T-helper 1 cell (primary cell): ENCODE measurements at regions not wholly inside any gene's neighbourhood (a gene's known extent, or its start where the extent isn't known, plus 50 kb on each side); places are given as distances from the start of the nearest gene placed in this dataset.

Source experiments
- DNase-seq, 5 donors: peaks; one replicate each; pipeline ENCODE4 v3.0.0-alpha.2; 2012 to 2020

DNA sequence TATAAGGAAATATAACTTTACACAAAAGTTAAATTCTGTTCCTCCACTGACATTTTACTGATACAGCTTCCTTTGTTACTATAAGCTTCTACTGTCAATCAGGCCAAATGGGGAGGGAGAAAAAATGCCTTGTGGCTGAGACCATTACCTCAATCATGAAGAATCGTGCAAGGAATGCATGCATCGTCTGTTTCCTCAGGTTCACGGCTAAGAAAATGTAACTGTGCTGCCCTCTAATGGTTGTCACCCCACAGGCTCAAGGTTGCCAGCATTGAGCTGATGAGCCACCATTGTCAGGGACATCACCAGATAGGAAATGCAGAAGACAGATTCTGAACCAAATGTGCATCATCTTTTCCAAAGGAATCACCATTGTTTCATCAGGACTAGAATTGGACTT is 426.9 kb downstream of the CDH2 start:
- no peak for DNase-seq

DNA sequence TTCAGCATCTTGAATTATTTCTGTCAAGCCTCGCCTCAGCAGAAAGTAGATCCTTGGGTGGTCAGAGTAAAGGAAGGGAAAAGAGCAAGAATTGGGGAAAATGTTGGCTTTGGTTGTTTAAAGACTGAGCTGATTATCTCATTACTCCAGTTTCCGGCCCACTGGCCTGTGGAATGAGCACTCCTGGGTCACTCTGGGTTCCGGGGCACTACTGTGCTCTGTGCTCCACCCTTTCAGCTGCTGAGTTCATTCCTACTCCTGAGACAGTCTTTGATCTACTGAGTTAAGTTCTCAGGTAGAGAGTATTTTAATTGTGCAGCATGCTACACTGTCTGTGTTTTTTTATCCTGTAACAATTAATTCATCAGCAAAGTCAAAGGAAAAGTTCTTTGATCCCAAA is 427.7 kb downstream of the CDH2 start:
- DNase-seq = no peak

DNA sequence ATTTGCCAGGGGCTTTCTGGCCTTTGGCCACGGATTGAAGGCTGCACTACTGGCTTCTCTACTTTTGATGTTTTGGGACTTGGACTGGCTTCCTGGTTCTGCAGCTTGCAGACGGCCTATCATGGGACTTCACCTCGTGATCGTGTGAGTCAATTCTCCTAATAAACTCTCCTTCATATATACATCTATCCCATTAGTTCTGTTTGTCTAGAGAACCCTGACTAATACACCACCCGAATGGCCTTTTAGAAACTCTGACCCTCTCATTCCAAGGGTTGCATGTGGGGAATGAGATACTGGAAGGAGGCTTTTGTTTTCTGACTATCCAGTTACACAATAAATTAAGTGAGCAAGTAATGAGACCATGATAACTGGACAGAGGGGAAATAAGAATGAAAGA is 430.7 kb downstream of the CDH2 start:
- DNase-seq = no peak

DNA sequence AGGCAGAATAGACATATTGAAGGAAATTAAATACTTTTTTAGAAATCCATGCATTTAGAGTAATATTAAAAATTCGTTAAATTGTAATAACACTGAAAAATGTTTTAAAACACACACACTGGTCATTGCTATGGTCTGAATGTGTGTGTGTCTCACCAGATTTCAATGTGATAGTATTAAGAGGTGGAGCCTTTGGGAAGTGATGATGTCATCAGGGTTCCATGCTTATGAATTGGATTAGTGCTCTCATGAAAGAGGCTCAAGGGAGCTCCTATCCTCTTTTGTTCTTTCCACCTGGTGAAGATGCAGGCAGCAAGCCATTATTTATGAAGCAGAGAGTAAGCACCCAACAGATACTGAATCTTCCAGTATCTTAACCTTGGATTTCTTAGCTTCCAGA is 441.8 kb downstream of the CDH2 start:
- no peak for DNase-seq

DNA sequence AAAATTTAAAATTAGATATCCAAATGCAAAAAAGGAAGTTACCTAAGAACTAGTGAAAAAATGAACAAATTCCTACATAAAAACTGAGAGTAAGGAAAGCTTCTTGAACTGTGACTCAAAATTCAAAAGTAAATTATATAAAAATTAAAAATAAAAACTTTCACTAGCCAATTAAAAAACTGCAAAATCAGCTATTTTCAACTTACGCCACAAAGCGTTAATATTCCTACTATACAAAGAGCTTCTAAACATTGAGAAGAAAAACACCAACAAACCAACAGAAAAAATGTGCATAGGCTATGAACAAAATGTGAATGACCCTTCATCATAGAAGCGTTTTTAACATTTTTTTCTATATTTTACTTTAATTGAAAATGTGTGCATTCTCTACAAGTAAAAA is 445.7 kb downstream of the CDH2 start:
- DNase-seq = no peak

DNA sequence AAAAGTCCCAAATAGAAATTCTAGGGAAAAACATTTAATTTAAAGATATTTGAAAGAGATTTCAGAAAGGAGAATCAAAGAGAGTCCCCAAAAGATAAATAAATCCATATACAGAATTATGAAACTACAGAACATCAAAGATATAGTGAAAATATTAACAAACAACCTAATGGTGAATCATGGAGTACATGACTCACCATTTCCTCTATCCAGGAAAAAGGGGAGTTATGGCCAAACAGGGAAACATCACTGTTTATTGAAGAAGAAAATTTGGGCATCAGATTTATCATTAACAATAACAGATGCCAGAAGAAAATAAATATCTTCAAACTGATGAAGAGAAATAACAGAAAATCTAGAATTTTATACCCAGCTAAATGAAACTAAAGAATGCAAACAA is 448.3 kb downstream of the CDH2 start:
- no peak for DNase-seq

DNA sequence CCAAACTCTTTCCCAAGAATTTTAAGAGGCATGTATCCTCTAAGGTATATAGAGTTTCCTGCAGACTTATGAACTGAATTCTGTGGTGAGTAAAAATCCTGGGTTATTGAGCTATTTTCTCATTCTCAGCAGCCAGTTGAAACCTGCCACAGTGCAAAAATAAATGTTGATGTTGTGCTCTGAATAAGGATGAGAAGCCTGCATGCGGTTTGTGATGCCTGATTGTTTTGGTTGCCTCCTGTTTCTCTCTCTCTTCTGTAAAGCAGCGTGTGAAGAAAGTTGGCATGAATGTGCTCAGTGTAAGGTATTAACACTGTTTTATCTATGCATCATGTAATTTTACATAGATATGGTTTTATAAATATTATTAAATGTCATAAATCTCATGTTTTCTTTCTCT is 452.6 kb downstream of the CDH2 start:
- no peak for DNase-seq

DNA sequence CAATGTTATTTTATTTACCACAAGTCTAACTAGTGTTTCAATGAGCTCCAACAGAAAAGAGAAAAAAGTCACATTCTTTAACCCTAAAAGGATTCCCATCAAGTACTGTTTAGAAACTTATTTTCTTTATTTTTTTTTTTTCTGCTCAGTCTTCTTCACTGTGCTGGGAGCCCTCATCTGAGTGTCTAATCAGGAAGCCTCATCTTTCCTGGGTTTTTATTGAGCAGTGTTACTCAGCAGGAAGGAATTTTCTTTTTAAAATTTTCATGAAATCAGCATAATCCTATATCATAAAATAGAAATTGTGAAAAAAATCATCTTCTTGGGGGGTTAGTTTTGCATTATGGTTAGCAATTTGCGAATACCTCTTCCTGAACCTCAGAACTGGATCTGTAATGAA is 453.8 kb downstream of the CDH2 start:
- no peak for DNase-seq

DNA sequence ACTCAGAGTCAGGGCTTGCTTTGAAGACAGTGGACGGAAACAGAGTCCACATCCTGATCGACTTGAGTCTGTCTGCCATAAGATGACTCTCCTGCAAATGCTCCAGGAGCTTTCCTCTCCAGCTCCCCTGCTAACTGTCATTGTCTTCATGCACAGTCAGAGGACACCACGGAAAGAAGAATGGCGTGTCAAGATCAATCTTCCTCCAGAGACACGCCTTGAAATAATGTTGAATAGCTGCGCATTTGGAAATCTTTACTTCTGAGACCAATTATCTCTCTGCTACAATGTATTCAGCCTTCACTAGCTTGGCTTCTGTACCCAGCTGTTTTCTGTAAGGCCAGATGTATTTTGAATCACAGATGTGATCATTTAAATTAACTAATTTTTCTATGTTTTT is 457.2 kb downstream of the CDH2 start:
- no peak for DNase-seq

DNA sequence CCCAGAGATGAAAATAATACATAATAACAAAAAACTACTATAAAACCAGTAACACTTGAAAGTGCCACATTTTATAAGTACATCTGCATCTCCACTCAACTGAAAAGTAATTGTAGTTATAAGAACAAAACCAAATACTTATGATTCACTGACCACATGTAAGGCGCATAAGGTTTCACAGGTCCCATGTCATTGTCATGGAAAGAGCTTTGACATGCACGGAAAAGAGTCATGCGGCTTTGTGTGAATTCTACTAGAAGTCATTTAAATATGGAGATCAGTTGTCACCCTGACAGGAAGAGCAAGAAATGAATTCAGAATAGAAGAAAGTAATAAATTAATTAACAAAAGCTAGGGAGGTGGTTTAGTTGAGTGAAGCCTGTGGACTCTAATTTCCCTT is 459.1 kb downstream of the CDH2 start:
- DNase-seq = no peak

DNA sequence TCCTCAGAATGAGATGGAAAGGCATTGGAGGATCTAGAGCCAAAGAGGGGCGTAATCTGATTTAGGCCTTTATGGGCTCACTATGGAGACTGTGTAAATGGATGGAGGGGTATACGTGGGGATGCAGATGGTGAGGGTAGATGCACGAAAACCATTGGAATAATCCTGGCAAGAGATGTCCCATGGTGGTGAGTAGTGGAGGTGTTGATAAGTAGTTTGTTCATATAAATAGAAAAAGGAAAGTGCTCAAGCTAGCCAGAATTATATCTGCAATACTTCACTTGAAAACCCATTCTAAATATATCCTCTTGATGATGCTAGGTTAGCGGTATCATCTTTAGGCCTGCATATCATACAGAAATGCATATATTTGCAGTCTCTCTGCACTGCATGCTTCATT is 459.7 kb downstream of the CDH2 start:
- no peak for DNase-seq

DNA sequence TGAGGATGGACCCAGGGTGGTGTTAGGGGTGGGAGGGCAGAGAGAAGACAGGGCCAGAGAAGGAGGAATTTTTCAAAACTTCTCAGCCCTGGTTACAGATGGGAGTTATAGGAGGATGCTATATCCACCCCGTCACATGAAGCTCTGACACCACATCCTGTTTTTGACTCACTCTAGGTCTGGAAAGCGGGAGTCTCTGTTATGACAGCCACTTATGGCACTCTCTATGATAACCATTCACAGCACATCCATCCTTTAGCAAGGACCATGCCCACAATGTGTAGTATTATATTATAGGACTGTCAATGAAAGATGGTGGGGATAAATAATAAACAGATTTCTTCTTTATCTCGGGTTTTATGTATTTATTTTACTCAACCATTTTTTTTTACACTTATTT is 461.2 kb downstream of the CDH2 start:
- DNase-seq = no peak

DNA sequence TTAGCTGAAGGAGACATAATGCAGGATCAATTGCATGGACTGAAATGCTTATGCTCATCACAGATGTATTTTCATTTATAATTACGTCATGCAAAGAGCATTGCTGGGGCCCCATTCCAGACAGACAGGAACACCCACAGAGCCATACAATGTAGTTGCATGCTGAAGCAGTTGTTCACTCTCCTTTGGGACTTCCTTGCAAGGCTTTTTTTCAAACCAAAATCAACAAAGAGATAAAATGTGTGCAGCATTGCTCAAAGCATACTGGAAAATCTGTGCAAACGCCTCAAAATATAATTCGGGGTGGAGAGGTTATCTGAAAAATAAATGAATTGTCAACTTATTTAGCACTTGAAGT is 463.2 kb downstream of the CDH2 start:
- no peak for DNase-seq

DNA sequence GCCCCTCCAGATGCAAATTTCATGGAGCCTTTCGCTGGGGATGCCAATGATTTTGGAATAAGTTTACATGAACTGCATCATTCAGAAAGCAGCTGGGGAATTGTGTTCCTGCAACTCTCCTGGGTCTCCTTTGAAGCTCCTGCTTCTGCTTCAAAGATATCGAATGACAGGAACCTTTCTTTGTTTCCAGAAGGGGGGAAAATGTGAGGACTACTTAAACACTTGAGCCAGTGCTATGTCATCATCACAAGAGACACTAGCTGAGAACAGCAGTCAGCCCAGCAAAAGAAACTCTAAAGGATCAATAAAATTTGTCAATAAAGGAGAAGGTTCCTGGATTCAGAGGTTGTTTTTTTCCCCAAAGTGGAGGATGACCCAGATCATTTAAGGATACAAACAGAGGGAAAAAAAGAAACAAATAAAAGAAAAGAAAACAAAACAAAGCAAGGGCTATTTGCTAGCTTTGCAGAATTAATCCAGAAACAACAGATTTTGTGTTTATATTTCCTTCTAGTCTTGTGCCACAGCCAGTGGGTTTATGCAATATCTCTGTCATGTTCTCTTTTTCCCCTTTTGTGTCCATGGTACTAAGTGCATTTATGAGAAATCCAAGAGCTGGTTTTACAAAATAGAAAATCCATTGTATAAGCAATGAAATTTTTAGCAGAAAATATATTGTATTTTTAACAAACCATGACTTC is 463.7 kb downstream of the CDH2 start:
- DNase-seq = no peak

DNA sequence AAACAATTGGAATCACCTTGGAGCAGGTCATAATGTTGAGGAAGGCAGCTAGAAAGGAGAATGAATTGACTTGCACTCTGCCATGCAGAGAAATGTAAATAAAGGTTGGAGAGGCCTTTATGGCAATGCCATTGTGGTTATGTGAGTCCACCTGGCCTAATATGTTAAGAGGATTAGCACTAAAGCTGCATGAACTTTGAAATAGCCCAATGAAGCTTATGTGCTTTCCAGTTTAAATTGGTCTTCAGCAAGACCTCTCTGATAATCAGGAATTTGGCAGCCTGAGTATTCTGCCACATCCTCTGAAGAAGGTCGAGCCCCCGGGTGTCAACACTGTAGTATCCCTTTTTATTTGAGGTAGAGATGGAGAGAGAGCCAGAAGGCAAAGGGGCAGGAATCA is 464.9 kb downstream of the CDH2 start:
- no peak for DNase-seq

DNA sequence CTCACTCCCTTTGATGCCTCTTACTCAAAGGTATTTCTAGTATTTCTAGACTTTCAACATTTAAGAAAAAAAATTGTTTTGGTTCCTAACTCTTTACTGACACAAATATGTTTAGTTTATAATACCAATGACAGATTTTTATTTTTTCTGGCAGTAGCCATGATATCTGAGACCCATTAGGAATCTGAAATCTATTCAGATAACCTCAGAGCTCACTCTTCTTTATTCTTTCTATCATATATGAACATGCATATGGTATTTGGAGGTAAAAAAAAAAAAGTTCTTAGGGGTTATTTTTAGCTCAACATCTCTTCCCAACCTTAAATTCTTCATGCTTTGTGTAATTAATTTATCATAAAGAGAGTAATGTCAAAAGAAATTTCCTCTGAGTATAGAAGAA is 465.5 kb downstream of the CDH2 start:
- DNase-seq = no peak

DNA sequence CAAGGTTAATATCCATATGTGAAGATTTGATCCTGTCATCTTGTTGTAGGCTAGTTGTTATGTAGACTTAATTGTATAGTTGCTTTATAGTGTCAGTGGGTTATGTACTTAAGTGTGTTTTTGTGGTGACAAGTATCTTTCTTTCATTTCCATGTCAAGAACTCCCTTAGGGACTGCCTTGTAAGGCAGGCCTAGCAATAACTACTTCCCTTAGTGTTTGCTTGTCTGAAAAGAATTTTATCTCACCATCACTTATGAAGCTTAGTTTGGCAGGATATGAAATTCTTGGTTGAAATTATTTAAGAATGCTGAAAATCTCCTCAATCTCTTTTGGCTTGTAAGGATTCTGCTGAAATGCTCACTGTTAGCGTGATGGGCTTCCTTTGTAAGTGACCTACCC is 467.6 kb downstream of the CDH2 start:
- DNase-seq = no peak

DNA sequence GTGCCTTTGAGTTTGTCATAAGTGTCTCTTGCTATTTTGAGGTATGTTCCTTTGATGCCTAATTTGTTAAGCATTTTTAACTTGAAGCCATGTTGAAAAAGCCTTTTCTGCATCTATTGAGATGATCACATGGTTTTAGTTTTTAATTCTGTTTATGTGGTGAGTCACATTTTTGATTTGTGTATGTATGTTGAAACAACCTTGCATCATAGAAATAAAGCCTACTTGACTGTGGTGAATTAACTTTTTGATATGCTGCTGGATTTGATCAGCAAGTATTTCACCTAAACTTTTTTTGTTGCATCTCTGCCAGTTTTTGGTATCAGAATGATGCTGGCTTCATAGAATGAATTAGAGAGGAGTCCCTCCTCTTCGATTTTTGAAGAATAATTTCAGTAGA is 469.7 kb downstream of the CDH2 start:
- no peak for DNase-seq

DNA sequence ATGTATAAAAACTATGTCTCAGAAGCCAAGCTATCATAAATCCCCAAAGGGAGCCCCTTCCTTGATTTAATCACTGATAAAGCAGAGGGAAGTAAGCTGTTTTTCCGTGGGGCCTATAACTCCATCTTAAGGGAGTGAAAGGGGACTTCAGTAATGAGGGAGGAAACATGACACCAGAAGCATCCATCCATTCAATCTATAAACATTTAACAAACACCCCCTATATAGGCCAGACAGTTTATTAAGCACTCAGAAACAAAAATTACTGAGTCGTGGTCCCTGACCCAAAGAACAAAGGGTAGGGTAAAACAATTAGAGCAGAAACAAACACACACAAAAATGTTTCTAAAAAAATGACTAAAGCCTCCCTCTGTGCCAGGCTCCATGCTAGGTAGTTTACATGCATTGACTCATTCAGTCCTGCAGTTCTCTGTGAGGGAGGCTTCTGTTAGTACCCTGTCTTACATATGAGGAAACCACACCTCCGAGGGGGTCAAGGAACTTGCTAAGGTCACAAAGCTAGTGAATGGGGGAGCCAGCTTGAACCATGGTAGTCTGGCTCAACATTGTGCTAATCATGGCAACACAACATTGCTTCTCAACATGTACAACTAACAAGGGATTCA is 472.1 kb downstream of the CDH2 start:
- DNase-seq = no peak

DNA sequence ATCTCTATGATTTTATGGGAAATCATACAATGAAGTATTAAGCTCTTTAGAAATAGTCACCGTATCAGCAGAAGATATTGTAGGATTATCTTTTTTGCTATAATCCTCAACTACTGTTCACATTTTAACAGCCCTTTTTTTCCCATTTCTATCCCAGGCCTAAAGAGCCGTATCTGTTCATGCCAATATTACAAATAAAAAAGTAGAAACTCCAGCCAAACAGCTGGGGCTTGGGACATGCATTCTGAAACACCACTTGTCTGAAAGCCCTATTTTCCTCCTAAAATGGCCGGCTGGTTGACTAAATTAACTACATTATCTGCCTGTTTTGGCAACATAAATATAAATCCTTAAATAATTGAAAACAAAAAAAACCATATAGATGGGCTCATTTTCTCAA is 477.8 kb downstream of the CDH2 start:
- no peak for DNase-seq

DNA sequence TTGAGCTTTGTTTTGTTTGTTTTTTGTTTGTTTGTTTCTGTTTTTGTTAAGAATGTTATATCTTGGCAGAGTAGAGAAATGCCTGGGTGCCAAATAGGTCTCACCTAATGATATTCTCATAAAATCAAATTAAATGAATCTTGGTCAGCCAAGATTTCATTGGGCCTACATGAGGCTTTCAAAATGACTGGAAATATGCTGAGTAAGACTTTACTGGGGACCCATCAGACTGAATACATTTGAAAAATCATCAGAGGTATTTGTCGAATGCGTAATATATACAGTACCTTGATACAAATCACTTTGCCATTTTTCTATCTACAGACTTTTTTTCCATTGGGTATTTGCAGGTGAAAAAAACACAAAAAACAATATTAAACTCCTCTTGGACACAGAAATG is 480.8 kb downstream of the CDH2 start:
- no peak for DNase-seq

DNA sequence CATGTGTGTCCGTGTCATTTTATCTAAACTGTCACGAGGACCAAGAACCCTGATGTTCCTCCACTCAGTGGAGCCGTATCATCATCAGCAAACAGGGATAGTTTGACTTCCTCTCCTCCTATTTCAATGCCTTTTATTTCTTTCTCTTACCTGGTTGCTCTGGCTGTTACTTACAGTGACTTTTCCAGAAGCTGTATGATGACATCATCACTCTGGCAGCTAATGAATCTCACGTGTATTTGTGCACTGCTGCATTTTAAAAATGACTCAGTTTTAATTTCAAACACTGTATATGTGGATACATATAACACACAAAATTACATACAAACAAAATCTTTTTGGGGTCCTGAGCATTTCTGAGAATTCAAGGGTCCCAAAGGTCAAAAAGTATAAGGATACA is 481.4 kb downstream of the CDH2 start:
- DNase-seq = no peak

DNA sequence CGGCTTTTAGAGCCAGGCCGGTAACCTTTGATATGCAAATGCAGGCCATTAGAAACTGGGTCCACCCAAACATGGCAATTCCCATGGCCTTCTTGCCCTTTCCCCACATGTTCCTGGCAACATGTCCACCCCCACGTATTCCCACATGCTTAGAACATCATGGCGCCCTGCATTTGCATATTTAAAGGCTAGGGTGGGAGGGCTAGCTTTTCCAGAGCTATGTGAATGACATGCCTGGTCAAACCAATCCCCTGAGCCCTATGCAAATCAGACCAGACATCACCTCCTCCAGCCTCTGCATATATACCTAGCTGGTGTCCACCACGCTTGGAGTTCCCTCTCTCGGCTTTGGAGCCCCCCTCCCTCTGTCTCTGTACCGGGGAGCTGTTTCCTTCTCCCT is 481.9 kb downstream of the CDH2 start:
- DNase-seq = no peak

DNA sequence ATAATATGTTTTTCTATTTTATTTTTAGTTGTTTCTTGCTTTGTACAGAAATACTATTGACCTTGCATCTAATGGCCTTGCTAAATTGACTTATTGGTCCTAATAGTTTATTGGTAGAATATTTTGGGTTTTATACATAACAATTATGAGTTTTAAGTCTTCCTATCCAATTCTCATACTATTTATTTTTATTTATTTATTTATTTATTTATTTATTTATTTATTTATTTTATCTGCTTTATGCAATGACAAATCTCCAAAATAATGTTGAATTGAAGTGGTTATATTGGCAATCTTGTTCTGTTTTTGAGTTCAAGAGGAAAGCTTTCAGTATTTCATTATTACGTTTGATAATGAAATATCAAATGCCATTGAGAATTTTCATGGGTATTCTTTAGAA is 488.3 kb downstream of the CDH2 start:
- no peak for DNase-seq

DNA sequence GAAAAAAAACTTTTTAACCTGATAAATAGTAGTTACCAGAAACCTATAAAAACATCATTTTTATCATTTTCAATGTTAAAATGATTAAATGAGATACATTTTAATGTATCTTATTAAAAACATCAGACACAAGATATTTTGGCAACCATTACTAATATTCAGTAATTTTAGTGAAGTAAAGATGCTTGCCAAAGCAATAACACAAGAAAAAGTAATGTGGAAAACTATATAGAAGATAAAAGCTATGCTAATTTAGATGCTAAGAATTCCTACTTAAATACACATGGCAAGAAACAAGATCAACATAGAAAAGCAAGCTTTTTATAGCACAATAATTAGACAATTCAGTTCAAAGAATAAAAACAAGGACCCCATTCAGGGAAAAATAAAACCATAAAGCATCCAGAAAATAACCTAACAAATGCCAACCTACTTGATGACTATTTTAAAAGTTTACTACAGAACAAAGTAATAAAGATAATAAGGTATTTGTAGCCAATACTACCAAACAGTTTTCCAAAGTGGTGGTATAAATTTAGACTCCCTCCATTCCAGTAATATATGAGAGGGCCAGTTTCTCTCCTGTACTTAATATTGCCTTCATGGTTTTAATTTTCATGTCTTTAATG is 489.5 kb downstream of the CDH2 start:
- no peak for DNase-seq
